ENCODE measurements at regions not wholly inside any gene's neighbourhood (a gene's known extent, or its start where the extent isn't known, plus 50 kb on each side); places are given as distances from the start of the nearest gene placed in this dataset.

DNA sequence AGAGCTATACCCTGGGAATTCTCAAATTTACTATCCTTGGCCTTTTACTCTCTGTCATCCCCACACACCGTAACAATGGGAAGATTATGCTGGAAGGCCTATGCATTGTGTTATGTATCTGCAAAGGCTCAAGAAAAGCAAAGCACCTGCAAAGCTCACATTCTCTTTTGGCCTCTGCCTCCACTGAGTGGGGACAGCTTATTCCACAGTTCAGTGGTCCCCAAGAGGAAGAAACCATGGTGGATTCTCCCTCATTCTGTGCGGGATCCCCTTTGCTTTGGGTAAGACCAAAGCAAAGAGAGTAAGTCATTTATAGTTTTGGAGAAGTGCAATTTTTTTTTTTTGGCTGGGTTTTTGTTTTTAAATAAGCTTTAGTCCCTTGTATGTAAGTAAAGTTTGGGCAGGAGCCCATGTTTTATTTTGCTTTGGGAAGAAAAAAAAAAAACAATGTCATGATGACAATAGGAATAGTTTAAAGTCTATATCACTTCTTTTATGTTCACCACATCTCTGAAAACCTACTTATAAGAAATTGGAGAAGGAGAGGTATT lies 530.6 kb downstream of the FGF9 start:
- Histone ChIP-seq H3K9me3 (ENCODE audit: insufficient read depth, low read depth, low read length) (peaks cover 4% of the 10 kb centered on the region), H2AFZ (ENCODE audit: low read depth, low read length) (no peak overlapping the region), H3K27me3 (ENCODE audit: insufficient read depth, low read length) (no peaks in the 10 kb centered on the region), H3K9ac (ENCODE audit: low read length) (no peak overlapping the region), H3K79me2 (ENCODE audit: insufficient read depth, low read length) (no peaks in the 10 kb centered on the region), H3K4me1 (ENCODE audit: insufficient read depth, low read length) (no peaks in the 10 kb centered on the region), H3K27ac (ENCODE audit: low read depth, low read length) (no peak overlapping the region), H4K20me1 (ENCODE audit: insufficient read depth, low read length) (no peaks in the 10 kb centered on the region), H3K4me3 (ENCODE audit: insufficient read depth, low read depth, low read length) (no peak overlapping the region), H3K36me3 (ENCODE audit: insufficient read depth, low read length) (no peaks in the 10 kb centered on the region), H3K4me2 (ENCODE audit: low read length) (no peak overlapping the region)
- Mint-ChIP-seq H3K4me1 (ENCODE audit: low read depth, unreplicated experiment) (no peaks in the 10 kb centered on the region), H3K9me3 (ENCODE audit: unreplicated experiment) (peaks cover 3% of the 10 kb centered on the region), H3K36me3 (ENCODE audit: low read depth, unreplicated experiment) (no peaks in the 10 kb centered on the region), H3K27ac (ENCODE audit: unreplicated experiment) (no peak overlapping the region), H3K27me3 (ENCODE audit: low read depth, unreplicated experiment) (peaks cover 4% of the 10 kb centered on the region), H3K4me3 (ENCODE audit: unreplicated experiment) (no peak overlapping the region)
- no peak for TF ChIP-seq EZH2 (IDR thresholded peaks at IDR 0.05; ENCODE audit: insufficient read depth, low read length)
- TF ChIP-seq, protein P1, sequence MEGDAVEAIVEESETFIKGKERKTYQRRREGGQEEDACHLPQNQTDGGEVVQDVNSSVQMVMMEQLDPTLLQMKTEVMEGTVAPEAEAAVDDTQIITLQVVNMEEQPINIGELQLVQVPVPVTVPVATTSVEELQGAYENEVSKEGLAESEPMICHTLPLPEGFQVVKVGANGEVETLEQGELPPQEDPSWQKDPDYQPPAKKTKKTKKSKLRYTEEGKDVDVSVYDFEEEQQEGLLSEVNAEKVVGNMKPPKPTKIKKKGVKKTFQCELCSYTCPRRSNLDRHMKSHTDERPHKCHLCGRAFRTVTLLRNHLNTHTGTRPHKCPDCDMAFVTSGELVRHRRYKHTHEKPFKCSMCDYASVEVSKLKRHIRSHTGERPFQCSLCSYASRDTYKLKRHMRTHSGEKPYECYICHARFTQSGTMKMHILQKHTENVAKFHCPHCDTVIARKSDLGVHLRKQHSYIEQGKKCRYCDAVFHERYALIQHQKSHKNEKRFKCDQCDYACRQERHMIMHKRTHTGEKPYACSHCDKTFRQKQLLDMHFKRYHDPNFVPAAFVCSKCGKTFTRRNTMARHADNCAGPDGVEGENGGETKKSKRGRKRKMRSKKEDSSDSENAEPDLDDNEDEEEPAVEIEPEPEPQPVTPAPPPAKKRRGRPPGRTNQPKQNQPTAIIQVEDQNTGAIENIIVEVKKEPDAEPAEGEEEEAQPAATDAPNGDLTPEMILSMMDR (IDR thresholded peaks at IDR 0.05; ENCODE audit: insufficient read depth, low read depth, low read length), result no peak
- FAIRE-seq (no peak), DNase-seq (ENCODE audit: low read depth) (no peak)

DNA sequence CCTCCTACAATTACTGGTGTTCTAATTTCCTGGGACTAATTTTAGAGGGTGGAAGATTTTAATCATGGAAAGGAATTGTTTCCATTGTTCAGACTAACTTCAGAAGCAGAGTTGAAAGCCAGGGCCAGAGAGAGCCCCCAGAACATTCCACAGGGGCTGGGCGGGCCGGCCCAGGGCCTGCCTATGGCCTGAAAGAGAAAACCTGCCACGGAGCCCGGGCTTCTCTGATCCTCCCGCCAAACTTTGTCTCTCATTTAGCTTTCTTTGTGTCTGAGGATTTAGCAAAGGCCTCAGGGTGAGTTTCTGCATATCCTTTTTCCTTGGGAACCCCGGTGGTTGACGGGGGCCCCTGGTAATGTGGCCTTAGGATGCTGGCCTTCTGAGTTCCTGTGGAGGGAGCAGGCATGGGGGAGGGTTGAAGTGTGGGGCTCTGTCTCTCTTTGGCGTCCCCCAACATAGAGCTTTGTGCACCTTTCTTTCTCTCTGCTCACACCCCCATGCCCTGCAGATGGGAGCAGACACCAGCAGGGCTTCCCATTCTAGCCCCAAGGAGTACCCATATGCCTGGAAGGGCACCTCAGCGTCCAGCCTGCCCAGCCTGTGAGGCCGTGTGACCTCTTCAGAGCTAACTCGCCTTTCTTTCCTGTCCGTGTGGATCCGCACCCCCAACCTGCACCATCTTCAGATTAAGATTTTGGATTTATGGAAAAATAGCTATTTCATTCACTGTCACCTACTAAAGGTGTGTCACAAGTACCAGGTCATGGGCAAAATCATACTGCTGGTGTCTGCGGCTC lies 539.5 kb downstream of the FGF9 start:
- Histone ChIP-seq H3K9me3 (ENCODE audit: insufficient read depth, low read depth, low read length) (peaks cover 3% of the 10 kb centered on the region), H3K4me1 (ENCODE audit: insufficient read depth, low read length) (no peaks in the 10 kb centered on the region), H3K4me2 (ENCODE audit: low read length) (no peak overlapping the region), H3K36me3 (ENCODE audit: insufficient read depth, low read length) (no peaks in the 10 kb centered on the region), H4K20me1 (ENCODE audit: insufficient read depth, low read length) (no peaks in the 10 kb centered on the region), H3K79me2 (ENCODE audit: insufficient read depth, low read length) (no peaks in the 10 kb centered on the region), H3K27ac (ENCODE audit: low read depth, low read length) (no peak overlapping the region), H2AFZ (ENCODE audit: low read depth, low read length) (no peak overlapping the region), H3K27me3 (ENCODE audit: insufficient read depth, low read length) (no peaks in the 10 kb centered on the region), H3K9ac (ENCODE audit: low read length) (no peak overlapping the region), H3K4me3 (ENCODE audit: insufficient read depth, low read depth, low read length) (no peak overlapping the region)
- H3K4me1 Mint-ChIP-seq (ENCODE audit: low read depth, unreplicated experiment), result no peaks in the 10 kb centered on the region
- H3K27me3 Mint-ChIP-seq (ENCODE audit: low read depth, unreplicated experiment), result peaks cover 15% of the 10 kb centered on the region
- no peak overlapping the region for H3K27ac Mint-ChIP-seq (ENCODE audit: unreplicated experiment)
- no peak for DNase-seq (ENCODE audit: low read depth)
- FAIRE-seq, result no peak
- no peak overlapping the region for H3K4me3 Mint-ChIP-seq (ENCODE audit: unreplicated experiment)
- H3K36me3 Mint-ChIP-seq (ENCODE audit: low read depth, unreplicated experiment), result no peaks in the 10 kb centered on the region
- peaks cover 7% of the 10 kb centered on the region for H3K9me3 Mint-ChIP-seq (ENCODE audit: unreplicated experiment)
- TF ChIP-seq EZH2 (IDR thresholded peaks at IDR 0.05; ENCODE audit: insufficient read depth, low read length), result no peak
- TF ChIP-seq, protein P1 (IDR thresholded peaks at IDR 0.05; ENCODE audit: insufficient read depth, low read depth, low read length), result no peak

DNA sequence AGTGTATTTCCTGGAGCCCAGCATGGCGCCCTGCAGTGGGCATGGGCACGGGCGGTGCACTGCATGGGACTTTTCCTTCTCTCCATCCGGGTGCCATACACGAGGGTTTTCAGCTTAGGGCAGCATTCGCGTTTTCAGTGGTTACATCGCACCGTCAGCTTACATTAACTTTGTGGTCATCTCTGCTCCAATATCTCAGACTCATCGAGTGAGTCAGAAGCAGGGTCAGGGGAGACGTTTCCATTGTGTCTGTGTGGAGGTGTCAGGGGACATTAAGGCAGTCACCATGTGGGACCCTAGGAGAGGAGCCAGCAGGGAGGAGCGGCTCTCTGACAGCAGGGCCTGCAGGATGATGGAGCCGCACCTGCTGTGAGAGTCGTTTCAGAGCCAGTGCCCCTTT lies 541.0 kb downstream of the FGF9 start:
- DNase-seq (ENCODE audit: low read depth), result no peak
- no peak overlapping the region for H3K4me2 ChIP-seq (ENCODE audit: low read length)
- no peak for FAIRE-seq
- peaks cover 3% of the 10 kb centered on the region for H3K9me3 ChIP-seq (ENCODE audit: insufficient read depth, low read depth, low read length)
- H3K36me3 Mint-ChIP-seq (ENCODE audit: low read depth, unreplicated experiment), result no peaks in the 10 kb centered on the region
- H3K27me3 Mint-ChIP-seq (ENCODE audit: low read depth, unreplicated experiment), result peaks cover 15% of the 10 kb centered on the region
- no peak overlapping the region for H3K4me3 Mint-ChIP-seq (ENCODE audit: unreplicated experiment)
- H3K79me2 ChIP-seq (ENCODE audit: insufficient read depth, low read length), result no peaks in the 10 kb centered on the region
- H4K20me1 ChIP-seq (ENCODE audit: insufficient read depth, low read length), result no peaks in the 10 kb centered on the region
- H3K27ac Mint-ChIP-seq (ENCODE audit: unreplicated experiment), result no peak overlapping the region
- peaks cover 7% of the 10 kb centered on the region for H3K9me3 Mint-ChIP-seq (ENCODE audit: unreplicated experiment)
- no peaks in the 10 kb centered on the region for H3K36me3 ChIP-seq (ENCODE audit: insufficient read depth, low read length)
- H3K4me1 ChIP-seq (ENCODE audit: insufficient read depth, low read length), result no peaks in the 10 kb centered on the region
- H3K27ac ChIP-seq (ENCODE audit: low read depth, low read length), result no peak overlapping the region
- no peaks in the 10 kb centered on the region for H3K27me3 ChIP-seq (ENCODE audit: insufficient read depth, low read length)
- no peaks in the 10 kb centered on the region for H3K4me1 Mint-ChIP-seq (ENCODE audit: low read depth, unreplicated experiment)
- H2AFZ ChIP-seq (ENCODE audit: low read depth, low read length), result no peak overlapping the region
- H3K9ac ChIP-seq (ENCODE audit: low read length), result no peak overlapping the region
- TF ChIP-seq EZH2 (IDR thresholded peaks at IDR 0.05; ENCODE audit: insufficient read depth, low read length), result no peak
- TF ChIP-seq, protein P1 (IDR thresholded peaks at IDR 0.05; ENCODE audit: insufficient read depth, low read depth, low read length), result no peak
- no peak overlapping the region for H3K4me3 ChIP-seq (ENCODE audit: insufficient read depth, low read depth, low read length)
